ENCODE measurements at regions not wholly inside any gene's neighbourhood (a gene's known extent, or its start where the extent isn't known, plus 50 kb on each side); places are given as distances from the start of the nearest gene placed in this dataset.
"Not testable (repeated sequence)": the region's sequence is repeated elsewhere in the genome, so short reads cannot be mapped to it uniquely, and the experiment has no call there.

DNA sequence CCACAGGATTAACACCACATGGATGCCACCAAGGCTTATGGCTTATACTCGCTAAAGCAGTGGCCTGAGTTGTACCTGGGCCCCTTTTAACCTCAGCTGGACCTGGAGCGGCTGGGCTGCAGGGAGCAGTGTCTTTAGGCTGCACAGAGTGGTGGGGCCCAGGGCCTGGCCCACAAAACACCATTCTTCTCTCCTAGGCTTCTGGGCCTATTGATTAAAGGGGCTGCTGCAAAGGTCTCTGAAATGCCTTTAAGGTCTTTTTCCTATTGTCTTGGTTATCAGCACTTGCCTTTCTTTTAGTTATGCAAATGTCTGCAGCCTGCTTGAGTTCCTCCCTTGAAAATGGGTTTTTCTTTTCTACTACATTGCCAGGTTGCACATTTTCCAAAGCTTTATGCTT is 973.9 kb upstream of the PRR20A start:
- Mint-ChIP-seq H3K27me3 (no peaks in the 10 kb centered on the region), H3K27ac (no peak overlapping the region), H3K4me1 (no peaks in the 10 kb centered on the region), H3K4me3 (no peak overlapping the region), H3K9me3 (peaks cover 0 to 12% (median 6%) of the 10 kb centered on the region in 7 donors), H3K36me3 (no peaks in the 10 kb centered on the region)
- no peak for ATAC-seq (ENCODE audit: low read depth in 2 of 2)
- DNase-seq = no peak

DNA sequence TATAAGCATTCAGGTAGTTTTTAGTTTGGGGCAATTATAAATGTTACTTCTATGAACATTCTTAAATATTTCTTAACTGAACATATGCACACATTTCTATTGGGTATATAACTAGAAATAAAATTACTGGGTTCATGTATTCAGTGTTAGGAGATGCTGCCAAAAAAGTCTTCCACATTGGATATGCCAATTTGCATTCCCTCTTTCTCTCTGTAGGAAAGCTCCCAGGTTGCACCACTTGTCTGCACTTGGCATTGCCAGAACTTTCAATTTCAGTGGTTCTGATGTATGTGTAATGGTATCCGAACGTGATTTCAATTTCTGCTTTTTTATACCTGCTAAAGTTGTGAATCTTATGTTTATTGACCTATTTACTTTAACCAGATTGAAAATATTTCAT is 972.1 kb upstream of the PRR20A start:
- H3K27me3 Mint-ChIP-seq = no peaks in the 10 kb centered on the region
- peaks cover 0 to 13% (median 7%) of the 10 kb centered on the region in 7 donors for H3K9me3 Mint-ChIP-seq
- no peak overlapping the region for H3K27ac Mint-ChIP-seq
- no peaks in the 10 kb centered on the region for H3K4me1 Mint-ChIP-seq
- H3K36me3 Mint-ChIP-seq = no peaks in the 10 kb centered on the region
- H3K4me3 Mint-ChIP-seq = no peak overlapping the region
- ATAC-seq (ENCODE audit: low read depth in 2 of 2) = no peak
- DNase-seq = no peak

DNA sequence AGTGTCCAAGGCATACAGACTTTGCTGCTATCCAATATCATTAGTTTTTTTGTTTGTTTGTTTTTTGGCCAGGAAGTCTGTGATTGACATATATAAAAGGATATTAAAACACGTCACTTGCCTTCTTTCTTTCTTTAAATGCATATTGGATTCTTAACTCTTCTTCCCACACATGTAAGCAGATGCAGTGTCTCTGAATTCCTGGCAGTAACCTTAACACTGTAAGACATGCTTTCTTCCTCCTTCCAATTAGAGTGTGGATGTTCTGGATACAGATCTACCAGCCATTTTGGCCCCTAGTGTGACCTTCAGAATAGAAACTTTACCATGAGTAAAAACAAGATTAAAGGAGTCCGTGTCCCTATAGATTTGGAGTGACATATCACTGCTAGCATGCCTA is 967.4 kb upstream of the PRR20A start:
- peaks cover 0 to 12% (median 3%) of the 10 kb centered on the region in 7 donors for H3K9me3 Mint-ChIP-seq
- ATAC-seq (ENCODE audit: low read depth in 2 of 2) (no peak), DNase-seq (no peak)
- no peaks in the 10 kb centered on the region for H3K36me3 Mint-ChIP-seq
- no peaks in the 10 kb centered on the region for H3K27me3 Mint-ChIP-seq
- no peak overlapping the region for H3K4me3 Mint-ChIP-seq
- no peak overlapping the region for H3K27ac Mint-ChIP-seq
- H3K4me1 Mint-ChIP-seq = no peaks in the 10 kb centered on the region

DNA sequence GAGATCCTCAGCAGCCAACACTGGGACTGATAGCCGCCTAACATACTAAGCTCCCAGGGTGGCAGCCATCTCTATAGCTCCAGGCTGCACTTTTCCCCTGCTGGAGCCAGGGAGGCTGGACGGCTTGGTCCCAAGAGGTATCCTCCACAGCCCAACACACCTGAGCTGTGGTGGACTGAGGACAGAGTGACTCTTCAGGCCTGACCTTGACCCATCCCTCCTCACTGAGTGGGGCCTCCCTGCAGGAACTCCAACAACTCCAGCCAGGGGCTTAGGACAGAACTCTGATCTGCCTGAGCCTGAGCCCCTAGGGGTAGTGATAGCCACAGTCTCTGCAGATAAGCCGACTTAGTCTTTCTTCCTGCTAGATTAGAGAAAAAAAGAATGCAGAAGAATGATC is 958.1 kb upstream of the PRR20A start:
- H3K4me3 Mint-ChIP-seq = no peak overlapping the region
- H3K36me3 Mint-ChIP-seq = no peaks in the 10 kb centered on the region
- DNase-seq = no peak
- peaks cover 0 to 14% (median 3%) of the 10 kb centered on the region in 7 donors for H3K9me3 Mint-ChIP-seq
- ATAC-seq (ENCODE audit: low read depth in 2 of 2) = no peak
- H3K27me3 Mint-ChIP-seq = no peaks in the 10 kb centered on the region
- no peak overlapping the region for H3K27ac Mint-ChIP-seq
- no peaks in the 10 kb centered on the region for H3K4me1 Mint-ChIP-seq

DNA sequence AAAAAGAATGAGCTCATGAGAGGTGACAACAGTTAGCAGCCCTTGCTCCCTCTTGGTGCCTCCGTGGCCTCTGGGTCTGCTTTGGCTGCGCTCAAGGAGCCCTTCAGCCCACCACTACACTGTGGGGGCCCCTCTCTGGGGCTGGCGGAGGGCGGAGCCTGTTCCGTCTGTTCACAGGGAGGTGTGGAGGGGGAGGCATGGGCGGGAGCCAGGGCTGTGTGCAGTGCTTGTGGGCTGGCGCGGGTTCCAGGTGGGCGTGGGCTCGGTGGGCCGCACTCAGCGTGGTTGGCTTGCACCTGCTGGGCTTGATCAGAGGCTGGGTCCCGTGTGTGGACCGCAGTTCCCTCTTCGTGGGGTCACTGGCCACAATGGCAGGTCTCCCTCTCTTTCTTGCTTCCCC is 953.4 kb upstream of the PRR20A start:
- H3K9me3 Mint-ChIP-seq = peaks cover 1 to 12% (median 7%) of the 10 kb centered on the region in 7 donors
- no peaks in the 10 kb centered on the region for H3K4me1 Mint-ChIP-seq

DNA sequence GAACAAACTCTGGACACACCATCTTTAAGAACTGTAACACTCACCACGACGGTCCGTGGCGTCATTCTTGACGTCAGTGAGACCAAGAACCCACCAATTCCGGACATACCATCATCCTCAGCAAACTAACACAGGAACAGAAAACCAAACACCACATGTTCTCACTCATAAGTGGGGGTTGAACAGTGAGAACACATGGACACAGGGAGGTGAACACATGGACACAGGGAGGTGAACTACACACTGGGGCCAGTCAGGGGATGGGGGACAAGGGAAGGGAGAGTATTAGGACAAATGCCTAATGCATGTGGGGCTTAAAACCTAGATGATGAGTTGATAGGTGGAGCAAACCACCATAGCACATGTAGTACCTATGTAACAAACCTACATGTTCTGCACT is 952.1 kb upstream of the PRR20A start:
- H3K9me3 Mint-ChIP-seq = peaks cover 0 to 12% (median 4%) of the 10 kb centered on the region in 7 donors
- not testable (repeated sequence) for ATAC-seq (ENCODE audit: low read depth in 2 of 2); H3K27ac Mint-ChIP-seq; H3K27me3 Mint-ChIP-seq; H3K4me3 Mint-ChIP-seq; H3K4me1 Mint-ChIP-seq; DNase-seq; H3K36me3 Mint-ChIP-seq

More for the DNA sequence above, 953.4 kb upstream of the PRR20A start:
- no peak for ATAC-seq (ENCODE audit: low read depth in 2 of 2)
- Mint-ChIP-seq H3K27me3 (no peaks in the 10 kb centered on the region), H3K36me3 (no peaks in the 10 kb centered on the region), H3K27ac (no peak overlapping the region), H3K4me3 (no peak overlapping the region)
- DNase-seq = no peak

DNA sequence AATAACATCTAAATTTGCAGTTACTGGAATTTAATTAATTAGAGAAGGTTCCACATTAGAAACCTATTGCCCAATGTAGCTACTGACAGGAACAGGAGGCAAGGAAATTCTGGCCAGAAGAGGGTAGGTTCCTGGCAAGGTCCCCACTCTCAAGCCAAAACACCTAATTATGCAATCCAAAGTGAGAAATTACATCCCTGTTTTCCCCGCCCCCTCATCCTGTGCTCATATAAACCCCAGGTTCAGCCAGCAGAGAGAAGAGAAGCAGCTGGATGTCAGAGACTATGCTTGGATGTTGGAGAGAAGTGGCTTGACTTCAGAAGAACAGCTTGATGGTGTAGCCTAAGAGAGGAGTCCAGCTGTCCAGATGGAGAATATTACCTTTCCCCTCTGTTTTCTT is 951.3 kb upstream of the PRR20A start:
- H3K4me1 Mint-ChIP-seq = no peaks in the 10 kb centered on the region
- H3K27me3 Mint-ChIP-seq = no peaks in the 10 kb centered on the region
- no peak overlapping the region for H3K27ac Mint-ChIP-seq
- no peaks in the 10 kb centered on the region for H3K36me3 Mint-ChIP-seq
- peaks cover 0 to 12% (median 4%) of the 10 kb centered on the region in 7 donors for H3K9me3 Mint-ChIP-seq
- ATAC-seq (ENCODE audit: low read depth in 2 of 2) = no peak
- DNase-seq = no peak
- no peak overlapping the region for H3K4me3 Mint-ChIP-seq

DNA sequence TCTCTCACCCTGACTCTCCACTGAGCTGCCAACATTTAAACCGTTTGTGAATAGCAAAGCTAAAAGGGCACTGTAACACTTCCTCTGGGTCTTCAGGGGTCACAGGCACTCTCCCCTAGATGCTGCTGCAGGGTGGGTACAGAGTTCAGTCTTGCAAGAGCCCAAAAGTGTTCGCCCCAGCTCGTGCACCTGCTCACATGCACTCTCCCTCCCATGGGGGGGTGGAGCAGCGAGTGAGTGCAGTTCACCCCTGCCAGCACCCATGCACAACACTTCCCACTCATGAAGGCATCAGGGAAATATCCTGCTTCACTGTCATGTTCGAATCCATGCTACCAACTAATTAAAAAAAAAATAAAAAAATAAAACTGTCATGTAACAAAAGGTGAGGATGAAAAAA is 950.7 kb upstream of the PRR20A start:
- Mint-ChIP-seq H3K27me3 (no peaks in the 10 kb centered on the region), H3K27ac (no peak overlapping the region), H3K36me3 (no peaks in the 10 kb centered on the region), H3K4me3 (no peak overlapping the region), H3K9me3 (peaks cover 0 to 12% (median 4%) of the 10 kb centered on the region in 7 donors), H3K4me1 (no peaks in the 10 kb centered on the region)
- DNase-seq = no peak
- ATAC-seq (ENCODE audit: low read depth in 2 of 2) = no peak

DNA sequence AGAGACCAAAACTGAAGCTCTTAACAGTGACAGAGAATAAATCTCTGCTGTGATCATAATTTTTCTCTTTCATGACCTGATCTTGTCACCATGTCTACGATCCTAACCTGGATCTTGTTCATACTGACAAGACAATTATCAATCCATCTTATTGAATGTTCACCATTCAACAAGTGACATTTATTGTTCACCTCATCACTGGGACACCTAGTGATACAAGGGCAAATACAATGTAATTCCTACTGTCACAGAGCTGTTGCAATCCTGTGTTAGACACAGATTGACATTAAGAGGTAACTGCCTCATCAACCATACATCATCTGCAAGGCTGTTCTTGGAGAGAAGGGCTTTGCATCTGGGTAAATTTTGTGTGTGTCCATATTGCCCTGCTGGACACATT is 942.4 kb upstream of the PRR20A start:
- ATAC-seq (ENCODE audit: low read depth in 2 of 2) (no peak), DNase-seq (no peak)
- Mint-ChIP-seq H3K27ac (no peak overlapping the region), H3K27me3 (no peaks in the 10 kb centered on the region), H3K4me3 (no peak overlapping the region), H3K9me3 (peaks cover 0 to 9% (median 5%) of the 10 kb centered on the region in 7 donors), H3K36me3 (no peaks in the 10 kb centered on the region), H3K4me1 (no peaks in the 10 kb centered on the region)

DNA sequence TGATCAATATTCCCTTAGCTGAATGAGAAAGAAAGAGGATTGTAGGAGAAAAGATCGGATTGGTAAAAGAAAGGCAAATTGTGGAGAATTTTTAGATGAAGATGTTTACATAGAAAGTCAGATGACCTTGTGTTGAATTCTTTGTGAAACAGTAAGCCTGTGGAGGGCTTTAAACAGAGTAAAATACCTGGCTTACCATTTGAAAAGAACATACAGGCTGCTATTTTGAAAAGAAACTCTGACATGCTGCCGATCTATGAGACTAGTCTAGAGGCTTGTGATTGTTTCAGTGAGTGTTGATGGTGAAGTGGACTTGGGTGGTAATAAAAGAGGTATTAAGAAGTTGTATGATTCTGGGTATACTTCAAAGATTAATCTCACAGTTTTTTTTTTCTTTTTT is 938.9 kb upstream of the PRR20A start:
- Mint-ChIP-seq H3K27me3 (no peaks in the 10 kb centered on the region), H3K9me3 (peaks cover 2 to 15% (median 5%) of the 10 kb centered on the region in 7 donors), H3K36me3 (no peaks in the 10 kb centered on the region), H3K4me3 (peak overlapping the region in 1 of 8 donors; percentile 52), H3K27ac (no peak overlapping the region), H3K4me1 (no peaks in the 10 kb centered on the region)
- ATAC-seq (ENCODE audit: low read depth in 2 of 2) (no peak), DNase-seq (no peak)

DNA sequence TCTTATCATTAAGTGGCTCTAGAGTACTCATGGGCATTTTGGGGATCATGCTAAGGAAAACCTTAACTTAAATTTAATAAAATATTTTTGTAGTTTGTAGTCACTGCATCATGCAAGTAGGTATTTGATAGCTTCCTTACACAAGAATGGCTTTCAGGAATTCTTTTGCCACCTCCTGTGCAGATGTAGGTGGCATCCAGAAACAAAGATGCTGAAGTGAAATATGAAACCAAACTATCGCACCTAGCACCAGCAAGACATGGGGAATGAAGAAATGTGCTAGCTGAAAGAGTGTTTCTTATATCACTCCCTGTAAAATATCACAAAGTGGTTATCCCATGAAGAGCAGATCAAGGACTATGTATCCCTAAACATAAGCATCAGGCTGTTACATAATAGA is 924.5 kb upstream of the PRR20A start:
- Mint-ChIP-seq H3K36me3 (no peaks in the 10 kb centered on the region), H3K4me1 (no peaks in the 10 kb centered on the region), H3K4me3 (no peak overlapping the region), H3K9me3 (peaks cover 3 to 12% (median 4%) of the 10 kb centered on the region in 7 donors), H3K27ac (no peak overlapping the region), H3K27me3 (no peaks in the 10 kb centered on the region)
- no peak for DNase-seq
- no peak for ATAC-seq (ENCODE audit: low read depth in 2 of 2)

DNA sequence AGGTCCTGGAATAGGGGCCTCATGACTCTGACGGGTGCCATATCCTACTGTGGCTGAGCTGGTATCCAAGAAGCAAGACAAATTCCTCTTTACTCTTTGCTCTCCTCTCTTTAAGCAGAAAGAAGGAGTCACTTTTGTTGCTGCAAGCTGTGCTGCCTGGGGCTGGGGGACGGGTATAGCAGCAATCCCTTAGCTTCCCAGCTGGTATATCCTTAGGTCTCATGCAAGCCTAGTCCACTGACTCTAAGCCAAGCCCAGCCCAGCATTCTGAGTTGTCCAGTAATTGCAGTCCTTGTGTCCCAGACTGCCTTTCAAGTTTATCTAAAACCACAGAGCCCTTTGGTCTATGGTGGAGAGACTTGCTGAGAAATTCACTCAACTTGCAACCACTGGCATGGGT is 893.0 kb upstream of the PRR20A start:
- no peak for ATAC-seq (ENCODE audit: low read depth in 2 of 2)
- H3K9me3 Mint-ChIP-seq = peaks cover 3 to 18% (median 13%) of the 10 kb centered on the region in 7 donors
- H3K27me3 Mint-ChIP-seq = no peaks in the 10 kb centered on the region
- H3K4me3 Mint-ChIP-seq = no peak overlapping the region
- peaks cover 0 to 5% (median 0%) of the 10 kb centered on the region in 3 donors for H3K4me1 Mint-ChIP-seq
- no peaks in the 10 kb centered on the region for H3K36me3 Mint-ChIP-seq
- no peak for DNase-seq
- H3K27ac Mint-ChIP-seq = no peak overlapping the region

DNA sequence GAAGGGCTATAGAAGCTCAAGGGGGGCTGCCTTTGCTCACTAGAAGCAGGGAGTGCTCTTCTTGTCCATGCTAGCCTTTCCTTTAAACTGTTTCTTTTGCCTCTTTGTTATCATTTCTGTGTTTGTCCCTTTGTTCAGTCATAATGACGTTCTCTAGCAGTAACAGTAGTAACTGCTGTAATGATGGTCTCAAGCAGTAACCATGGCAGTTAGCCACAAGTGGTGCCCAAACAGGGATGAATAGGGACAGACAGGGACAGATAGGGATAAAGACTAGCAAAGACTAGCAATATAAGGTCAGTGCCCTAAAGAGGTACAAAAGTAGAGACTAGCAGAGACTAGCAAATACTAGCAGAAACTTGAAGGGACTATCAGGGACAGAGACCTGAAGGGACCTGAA is 869.0 kb upstream of the PRR20A start:
- H3K36me3 Mint-ChIP-seq = no peaks in the 10 kb centered on the region
- no peak for ATAC-seq (ENCODE audit: low read depth in 2 of 2)

DNA sequence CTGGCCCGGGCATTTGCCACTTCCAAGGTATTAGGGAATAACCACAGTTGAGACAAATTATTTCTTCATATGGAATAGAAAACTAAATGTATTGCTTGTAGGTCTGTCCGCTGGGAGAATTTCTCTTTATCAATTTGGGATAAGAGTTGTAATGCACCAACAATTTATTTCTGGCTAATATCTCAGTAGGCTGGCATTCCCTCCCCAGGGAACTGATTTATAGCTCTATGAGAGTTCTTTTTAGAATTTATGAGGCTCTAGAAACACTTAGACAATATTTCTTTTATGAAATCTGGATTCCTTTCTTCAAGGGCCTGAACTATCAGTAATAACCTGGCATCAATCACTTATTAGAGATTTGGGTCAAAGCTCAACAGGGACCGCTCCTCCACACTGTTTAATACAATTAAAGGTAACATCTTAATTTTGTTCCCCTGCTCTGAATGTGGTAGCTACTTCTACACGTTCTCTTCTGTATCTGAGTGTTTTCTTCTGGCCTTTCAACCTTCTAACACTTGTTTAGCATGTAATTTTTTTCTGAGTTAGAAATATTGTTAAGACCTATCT is 857.4 kb upstream of the PRR20A start:
- H3K4me3 Mint-ChIP-seq = no peak overlapping the region
- no peaks in the 10 kb centered on the region for H3K36me3 Mint-ChIP-seq
- no peaks in the 10 kb centered on the region for H3K27me3 Mint-ChIP-seq
- H3K27ac Mint-ChIP-seq = no peak overlapping the region
- DNase-seq (no peak), ATAC-seq (ENCODE audit: low read depth in 2 of 2) (no peak)
- H3K4me1 Mint-ChIP-seq = no peaks in the 10 kb centered on the region
- H3K9me3 Mint-ChIP-seq = peaks cover 4 to 22% (median 15%) of the 10 kb centered on the region in 7 donors

More for the DNA sequence above, 869.0 kb upstream of the PRR20A start:
- H3K4me1 Mint-ChIP-seq = no peaks in the 10 kb centered on the region
- no peak overlapping the region for H3K27ac Mint-ChIP-seq
- peaks cover 0 to 18% (median 2%) of the 10 kb centered on the region in 7 donors for H3K9me3 Mint-ChIP-seq
- H3K27me3 Mint-ChIP-seq = no peaks in the 10 kb centered on the region
- H3K4me3 Mint-ChIP-seq = no peak overlapping the region
- no peak for DNase-seq

DNA sequence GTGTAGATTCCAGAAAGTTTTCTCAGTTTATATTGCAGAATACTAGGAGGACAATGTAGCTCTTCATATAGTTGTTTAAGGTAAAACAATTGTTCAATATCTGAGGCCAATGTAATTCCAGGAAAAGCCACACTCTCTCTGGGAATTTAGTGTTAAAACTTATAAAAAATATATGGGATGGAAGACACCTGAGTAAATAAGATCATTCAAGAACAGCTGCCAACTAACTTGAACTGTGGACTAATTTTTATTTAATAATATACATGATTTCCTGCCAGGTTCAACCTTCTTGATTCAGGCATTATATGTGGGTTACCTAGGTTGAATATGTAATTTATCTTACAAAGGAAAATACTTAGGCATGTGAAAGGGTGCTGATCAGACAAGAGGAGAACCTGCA is 841.1 kb upstream of the PRR20A start:
- Mint-ChIP-seq H3K36me3 (no peaks in the 10 kb centered on the region), H3K27ac (no peak overlapping the region), H3K4me3 (no peak overlapping the region), H3K27me3 (no peaks in the 10 kb centered on the region), H3K4me1 (no peaks in the 10 kb centered on the region), H3K9me3 (peaks cover 0 to 6% (median 0%) of the 10 kb centered on the region in 7 donors)
- DNase-seq = no peak
- no peak for ATAC-seq (ENCODE audit: low read depth in 2 of 2)

All from naive B cell (primary cell).